HEK293T (cell line): ENCODE measurements at regions not wholly inside any gene's neighbourhood (a gene's known extent, or its start where the extent isn't known, plus 50 kb on each side); places are given as distances from the start of the nearest gene placed in this dataset.

Experiments
- ARNT ChIP-seq: fragments of 450-650 bp; IDR thresholded peaks from 2 replicates; pipeline ENCODE4 v1.6.1; 2017; ENCODE audit warnings: mild to moderate bottlenecking
- BHLHE40 ChIP-seq: fragments of 450-650 bp; IDR thresholded peaks from 2 replicates; pipeline ENCODE4 v1.6.1; 2016; ENCODE audit warnings: mild to moderate bottlenecking, moderate library complexity, borderline replicate concordance
- CTBP1 ChIP-seq: fragments of 450-650 bp; IDR thresholded peaks from 2 replicates; pipeline ENCODE4 v1.6.1; 2016; ENCODE audit warnings: borderline replicate concordance
- ELF4 ChIP-seq: fragments of 450-650 bp; IDR thresholded peaks from 2 replicates; pipeline ENCODE4 v1.6.1; 2017; ENCODE audit warnings: antibody characterized with exemption
- FOXA1 ChIP-seq: fragments of 450-650 bp; IDR thresholded peaks from 2 replicates; pipeline ENCODE4 v1.6.1; 2016; ENCODE audit warnings: mild to moderate bottlenecking
- FOXK2 ChIP-seq: fragments of 450-650 bp; IDR thresholded peaks from 2 replicates; pipeline ENCODE4 v1.6.1; 2016; ENCODE audit warnings: mild to moderate bottlenecking
- FOXM1 ChIP-seq: fragments of 450-650 bp; IDR thresholded peaks from 2 replicates; pipeline ENCODE4 v1.6.1; 2017; ENCODE audit warnings: mild to moderate bottlenecking, borderline replicate concordance
- L3MBTL2 ChIP-seq: fragments of 450-650 bp; conservative IDR thresholded peaks from 2 replicates; pipeline ENCODE4 v1.6.1; 2016; ENCODE audit warnings: mild to moderate bottlenecking
- NFRKB ChIP-seq: fragments of 450-650 bp; IDR thresholded peaks from 2 replicates; pipeline ENCODE4 v1.6.1; 2016; ENCODE audit warnings: mild to moderate bottlenecking, moderate library complexity
- SP1 ChIP-seq: fragments of 450-650 bp; IDR thresholded peaks from 2 replicates; pipeline ENCODE4 v1.6.1; 2017
- SUZ12 ChIP-seq: fragments of 450-650 bp; IDR thresholded peaks from 2 replicates; pipeline ENCODE4 v1.6.1; 2016; ENCODE audit warnings: mild to moderate bottlenecking
- ZNF384 ChIP-seq: fragments of 450-650 bp; IDR thresholded peaks from 2 replicates; pipeline ENCODE4 v1.6.1; 2016
- TF ChIP-seq, protein P1 (sequence below): fragments of 450-650 bp; IDR thresholded peaks from 2 replicates; pipeline ENCODE4 v1.6.1; 2016

- TF ChIP-seq FOXA1 (no peak), SP1 (no peak), SUZ12 (no peak), NFRKB (no peak), BHLHE40 (no peak), FOXM1 (no peak), ZNF384 (no peak), ELF4 (no peak), FOXK2 (no peak), L3MBTL2 (no peak), ARNT (no peak), CTBP1 (no peak)
- TF ChIP-seq, protein P1, sequence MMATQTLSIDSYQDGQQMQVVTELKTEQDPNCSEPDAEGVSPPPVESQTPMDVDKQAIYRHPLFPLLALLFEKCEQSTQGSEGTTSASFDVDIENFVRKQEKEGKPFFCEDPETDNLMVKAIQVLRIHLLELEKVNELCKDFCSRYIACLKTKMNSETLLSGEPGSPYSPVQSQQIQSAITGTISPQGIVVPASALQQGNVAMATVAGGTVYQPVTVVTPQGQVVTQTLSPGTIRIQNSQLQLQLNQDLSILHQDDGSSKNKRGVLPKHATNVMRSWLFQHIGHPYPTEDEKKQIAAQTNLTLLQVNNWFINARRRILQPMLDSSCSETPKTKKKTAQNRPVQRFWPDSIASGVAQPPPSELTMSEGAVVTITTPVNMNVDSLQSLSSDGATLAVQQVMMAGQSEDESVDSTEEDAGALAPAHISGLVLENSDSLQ, result no peak
Measured at GRCh38 chr7:98551611-98552273, 65.3 kb upstream of the NPTX2 start.
